HCT116 (cell line): ENCODE measurements at regions not wholly inside any gene's neighbourhood (a gene's known extent, or its start where the extent isn't known, plus 50 kb on each side); places are given as distances from the start of the nearest gene placed in this dataset.

ENCODE experiments used
- POLR2A ChIP-seq: IDR thresholded peaks from 2 replicates; pipeline ENCODE4 v1.7.0; 2011; ENCODE audit warnings: borderline replicate concordance; ENCODE audit not compliant: insufficient read depth, insufficient read length; ENCODE audit errors: extremely low read depth
- TF ChIP-seq, protein P1 (sequence below): IDR thresholded peaks from 2 replicates; pipeline ENCODE4 v1.6.1; 2012; ENCODE audit warnings: low read depth

DNA sequence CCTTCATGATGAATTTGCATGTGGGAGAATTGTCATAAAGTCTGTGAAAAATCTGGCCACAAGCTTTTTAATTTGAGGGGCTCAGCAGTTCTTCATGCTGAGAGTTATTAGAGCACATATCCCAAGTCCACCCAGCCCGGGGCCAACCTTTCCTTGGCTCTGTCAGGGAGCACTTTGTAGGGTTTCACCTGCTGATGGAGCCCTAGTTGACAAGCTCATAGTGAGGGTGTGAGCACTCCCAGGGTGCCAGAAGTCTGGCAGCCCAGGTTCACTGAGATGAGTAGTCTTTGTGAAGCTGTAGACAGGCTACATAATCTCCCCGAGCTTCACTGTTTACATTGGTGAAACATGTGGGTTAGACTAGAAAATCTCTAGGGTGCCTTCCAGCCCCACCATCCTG lies 97.2 kb upstream of the NREP start:
- TF ChIP-seq POLR2A, result no peak
- TF ChIP-seq, protein P1, sequence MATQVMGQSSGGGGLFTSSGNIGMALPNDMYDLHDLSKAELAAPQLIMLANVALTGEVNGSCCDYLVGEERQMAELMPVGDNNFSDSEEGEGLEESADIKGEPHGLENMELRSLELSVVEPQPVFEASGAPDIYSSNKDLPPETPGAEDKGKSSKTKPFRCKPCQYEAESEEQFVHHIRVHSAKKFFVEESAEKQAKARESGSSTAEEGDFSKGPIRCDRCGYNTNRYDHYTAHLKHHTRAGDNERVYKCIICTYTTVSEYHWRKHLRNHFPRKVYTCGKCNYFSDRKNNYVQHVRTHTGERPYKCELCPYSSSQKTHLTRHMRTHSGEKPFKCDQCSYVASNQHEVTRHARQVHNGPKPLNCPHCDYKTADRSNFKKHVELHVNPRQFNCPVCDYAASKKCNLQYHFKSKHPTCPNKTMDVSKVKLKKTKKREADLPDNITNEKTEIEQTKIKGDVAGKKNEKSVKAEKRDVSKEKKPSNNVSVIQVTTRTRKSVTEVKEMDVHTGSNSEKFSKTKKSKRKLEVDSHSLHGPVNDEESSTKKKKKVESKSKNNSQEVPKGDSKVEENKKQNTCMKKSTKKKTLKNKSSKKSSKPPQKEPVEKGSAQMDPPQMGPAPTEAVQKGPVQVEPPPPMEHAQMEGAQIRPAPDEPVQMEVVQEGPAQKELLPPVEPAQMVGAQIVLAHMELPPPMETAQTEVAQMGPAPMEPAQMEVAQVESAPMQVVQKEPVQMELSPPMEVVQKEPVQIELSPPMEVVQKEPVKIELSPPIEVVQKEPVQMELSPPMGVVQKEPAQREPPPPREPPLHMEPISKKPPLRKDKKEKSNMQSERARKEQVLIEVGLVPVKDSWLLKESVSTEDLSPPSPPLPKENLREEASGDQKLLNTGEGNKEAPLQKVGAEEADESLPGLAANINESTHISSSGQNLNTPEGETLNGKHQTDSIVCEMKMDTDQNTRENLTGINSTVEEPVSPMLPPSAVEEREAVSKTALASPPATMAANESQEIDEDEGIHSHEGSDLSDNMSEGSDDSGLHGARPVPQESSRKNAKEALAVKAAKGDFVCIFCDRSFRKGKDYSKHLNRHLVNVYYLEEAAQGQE, result no peak
